ENCODE measurements at regions not wholly inside any gene's neighbourhood (a gene's known extent, or its start where the extent isn't known, plus 50 kb on each side); places are given as distances from the start of the nearest gene placed in this dataset.

DNA sequence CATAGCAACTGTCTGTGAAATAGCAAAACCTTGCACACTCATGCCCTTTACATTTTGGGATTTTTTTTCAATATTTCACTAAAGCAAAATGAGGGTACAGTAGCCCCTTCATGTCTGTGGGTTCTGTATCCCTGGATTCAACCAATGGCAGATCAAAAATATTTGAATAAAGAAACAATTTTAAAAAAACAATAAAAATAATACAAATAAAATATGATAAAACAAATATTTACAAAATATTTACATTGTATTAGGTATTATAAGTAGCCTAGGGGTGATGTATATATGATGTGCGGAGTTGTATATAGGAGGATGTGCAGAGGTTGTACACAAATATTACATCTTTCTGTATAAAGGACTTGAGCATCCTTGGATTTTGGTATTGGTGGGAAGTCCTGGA lies 67.3 kb upstream of the CDH10 start:
- DNase-seq (ENCODE audit: low spot score): no peak

DNA sequence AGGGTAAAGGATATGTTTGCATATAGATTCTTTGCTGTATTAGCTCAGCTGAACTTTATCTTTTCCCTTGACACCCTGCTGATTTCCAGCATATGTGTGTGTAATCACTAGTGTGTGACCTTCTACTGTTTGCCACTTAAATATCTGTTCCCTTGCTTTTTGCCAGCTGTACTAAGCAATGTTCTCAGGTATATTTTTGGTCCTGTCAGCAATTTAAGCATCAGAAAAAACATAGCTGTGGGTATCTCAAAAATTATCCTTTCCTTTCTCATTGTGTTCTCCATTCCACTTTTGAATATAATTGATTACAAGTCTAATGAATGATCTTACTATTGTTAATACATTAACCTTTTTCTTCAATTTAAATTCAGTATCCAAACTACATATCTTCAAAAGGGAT lies 59.2 kb upstream of the CDH10 start:
- DNase-seq (ENCODE audit: low spot score): no peak

Measured in kidney capillary endothelial cell (primary cell).